H9 (cell line): ENCODE measurements at regions not wholly inside any gene's neighbourhood (a gene's known extent, or its start where the extent isn't known, plus 50 kb on each side); places are given as distances from the start of the nearest gene placed in this dataset.

Experiments used
- DNase-seq: peaks from one replicate; pipeline ENCODE4 v3.0.0-alpha.2; 2017
- H2AFZ ChIP-seq: one replicate; pipeline ENCODE4 v1.6.1; 2013; ENCODE audit warnings: mild to moderate bottlenecking, low read length, control low read depth, moderate library complexity
- H2AK5ac ChIP-seq: 2 replicates; pipeline ENCODE4 v1.6.1; 2013; ENCODE audit warnings: low read length, control low read depth, mixed read lengths; ENCODE audit not compliant: insufficient read length
- H2BK120ac ChIP-seq: one replicate; pipeline ENCODE4 v1.6.1; 2013; ENCODE audit warnings: low read depth, mild to moderate bottlenecking, low read length, control low read depth, inconsistent platforms; ENCODE audit not compliant: poor library complexity, severe bottlenecking
- H2BK12ac ChIP-seq: 2 replicates; pipeline ENCODE4 v1.6.1; 2013; ENCODE audit warnings: low read length, control low read depth, mixed read lengths, low read depth; ENCODE audit not compliant: insufficient read length
- H2BK15ac ChIP-seq: 2 replicates; pipeline ENCODE4 v1.6.1; 2013; ENCODE audit warnings: low read depth, low read length, control low read depth
- H2BK20ac ChIP-seq: one replicate; pipeline ENCODE4 v1.6.1; 2013; ENCODE audit warnings: low read depth, mild to moderate bottlenecking, low read length, control low read depth, inconsistent platforms; ENCODE audit not compliant: poor library complexity, severe bottlenecking
- H2BK5ac ChIP-seq: 2 replicates; pipeline ENCODE4 v1.6.1; 2013; ENCODE audit warnings: low read length, control low read depth, mixed read lengths; ENCODE audit not compliant: insufficient read length
- H3K14ac ChIP-seq: 2 replicates; pipeline ENCODE4 v1.6.1; 2013; ENCODE audit warnings: low read length, control low read depth; ENCODE audit not compliant: insufficient read depth
- H3K18ac ChIP-seq: 2 replicates; pipeline ENCODE4 v1.6.1; 2013; ENCODE audit warnings: low read depth, mild to moderate bottlenecking, mixed read lengths, low read length, control low read depth; ENCODE audit not compliant: insufficient read length
- H3K23ac ChIP-seq: 2 replicates; pipeline ENCODE4 v1.6.1; 2013; ENCODE audit warnings: low read length, control low read depth, mixed read lengths, low read depth; ENCODE audit not compliant: insufficient read length
- H3K23me2 ChIP-seq: 2 replicates; pipeline ENCODE4 v1.6.1; 2013; ENCODE audit warnings: low read depth, mild to moderate bottlenecking, mixed read lengths, low read length, control low read depth; ENCODE audit not compliant: insufficient read length, poor library complexity, severe bottlenecking
- H3K27ac ChIP-seq: 2 replicates; pipeline ENCODE4 v1.5.1; 2013; ENCODE audit warnings: low read length, control low read depth, mixed read lengths, low read depth; ENCODE audit not compliant: insufficient read length
- H3K27me3 ChIP-seq: 2 replicates; pipeline ENCODE4 v1.6.1; 2013; ENCODE audit warnings: low read length, control low read depth, inconsistent platforms; ENCODE audit not compliant: insufficient read depth
- H3K4ac ChIP-seq: 2 replicates; pipeline ENCODE4 v1.6.1; 2013; ENCODE audit warnings: low read depth, mild to moderate bottlenecking, control low read depth, inconsistent platforms, low read length, moderate library complexity
- H3K4me1 ChIP-seq: 2 replicates; pipeline ENCODE4 v1.6.1; 2013; ENCODE audit warnings: low read length, control low read depth, inconsistent platforms; ENCODE audit not compliant: insufficient read depth
- H3K4me2 ChIP-seq: 2 replicates; pipeline ENCODE4 v1.6.1; 2013; ENCODE audit warnings: low read length, control low read depth, mixed read lengths; ENCODE audit not compliant: insufficient read length, insufficient read depth
- H3K56ac ChIP-seq: 2 replicates; pipeline ENCODE4 v1.6.1; 2013; ENCODE audit warnings: low read depth, mild to moderate bottlenecking, mixed read lengths, low read length, control low read depth; ENCODE audit not compliant: insufficient read length
- H3K79me1 ChIP-seq: 2 replicates; pipeline ENCODE4 v1.6.1; 2013; ENCODE audit warnings: low read depth, mild to moderate bottlenecking, moderate library complexity, low read length, control low read depth, inconsistent platforms; ENCODE audit not compliant: insufficient read depth, poor library complexity, severe bottlenecking
- H3K79me2 ChIP-seq: 2 replicates; pipeline ENCODE4 v1.6.1; 2013; ENCODE audit warnings: low read length, control low read depth, inconsistent platforms; ENCODE audit not compliant: insufficient read depth
- H3K9ac ChIP-seq: 2 replicates; pipeline ENCODE4 v1.6.1; 2013; ENCODE audit warnings: low read length, control low read depth, mixed read lengths; ENCODE audit not compliant: insufficient read length; ENCODE audit errors: extremely low read depth
- H3K9me3 ChIP-seq: one replicate; pipeline ENCODE4 v1.6.1; 2013; ENCODE audit warnings: low read depth, low read length, inconsistent platforms; ENCODE audit not compliant: control insufficient read depth
- H3T11ph ChIP-seq: one replicate; pipeline ENCODE4 v1.6.1; 2013; ENCODE audit warnings: mild to moderate bottlenecking, low read length, control low read depth, inconsistent platforms
- H4K20me1 ChIP-seq: one replicate; pipeline ENCODE4 v1.6.1; 2013; ENCODE audit not compliant: control insufficient read depth, insufficient read length, insufficient read depth
- H4K5ac ChIP-seq: 2 replicates; pipeline ENCODE4 v1.6.1; 2013; ENCODE audit warnings: low read depth, mild to moderate bottlenecking, mixed read lengths, low read length, control low read depth; ENCODE audit not compliant: insufficient read length
- H4K8ac ChIP-seq: replicated peaks from 2 replicates; pipeline ENCODE4 v1.6.1; 2013; ENCODE audit warnings: low read length, control low read depth, mixed read lengths, low read depth; ENCODE audit not compliant: insufficient read length
- H4K91ac ChIP-seq: 2 replicates; pipeline ENCODE4 v1.6.1; 2013; ENCODE audit warnings: low read depth, mild to moderate bottlenecking, moderate library complexity, mixed read lengths, low read length, control low read depth; ENCODE audit not compliant: insufficient read length
- H3K27ac Mint-ChIP-seq, 3 experiments: 2 replicates in 2 of 3; 3 replicates in 1 of 3; pipeline ENCODE4 v1.8.0; 2020 to 2021; ENCODE audit warnings: mixed read lengths in 3 of 3, mild to moderate bottlenecking in 1 of 3, moderate library complexity in 1 of 3
- H3K27me3 Mint-ChIP-seq: 2 replicates; pipeline ENCODE4 v1.8.0; 2021; ENCODE audit warnings: low read depth, mild to moderate bottlenecking, moderate library complexity, mixed read lengths
- H3K36me3 Mint-ChIP-seq, 3 experiments: 2 replicates in 2 of 3; 3 replicates in 1 of 3; pipeline ENCODE4 v1.8.0; 2020 to 2021; ENCODE audit warnings: low read depth in 3 of 3, mixed read lengths in 3 of 3; ENCODE audit not compliant: insufficient read depth in 1 of 3
- H3K4me1 Mint-ChIP-seq, 2 experiments: 2 replicates each; pipeline ENCODE4 v1.8.0; 2020; ENCODE audit warnings: mixed read lengths in 2 of 2
- H3K4me3 Mint-ChIP-seq, 2 experiments: 2 replicates in 1 of 2; 3 replicates in 1 of 2; pipeline ENCODE4 v1.8.0; 2020 to 2021; ENCODE audit warnings: mild to moderate bottlenecking in 2 of 2, mixed read lengths in 2 of 2, moderate library complexity in 1 of 2
- H3K9me3 Mint-ChIP-seq, 2 experiments: 2 replicates in 1 of 2; 3 replicates in 1 of 2; pipeline ENCODE4 v1.8.0; 2020; ENCODE audit warnings: mild to moderate bottlenecking in 2 of 2, mixed read lengths in 2 of 2, moderate library complexity in 1 of 2
- WGBS: extraction: QIAGEN DNeasy Blood & Tissue Kit; methylation state at CpG from one replicate; pipeline ENCODE4 v1.1.7; 2013; ENCODE audit warnings: missing lambda C conversion rate, low lambda C conversion rate, mixed read lengths; ENCODE audit not compliant: insufficient read length; ENCODE audit errors: extremely low coverage; 5-methylcytosine and 5-hydroxymethylcytosine counted together
- TF ChIP-seq, protein P1 (sequence below): fragments of 200-600 bp; sonication (generic); conservative IDR thresholded peaks from 3 replicates; pipeline ENCODE4 v1.8.0; 2021; ENCODE audit warnings: antibody characterized with exemption, mild to moderate bottlenecking

DNA sequence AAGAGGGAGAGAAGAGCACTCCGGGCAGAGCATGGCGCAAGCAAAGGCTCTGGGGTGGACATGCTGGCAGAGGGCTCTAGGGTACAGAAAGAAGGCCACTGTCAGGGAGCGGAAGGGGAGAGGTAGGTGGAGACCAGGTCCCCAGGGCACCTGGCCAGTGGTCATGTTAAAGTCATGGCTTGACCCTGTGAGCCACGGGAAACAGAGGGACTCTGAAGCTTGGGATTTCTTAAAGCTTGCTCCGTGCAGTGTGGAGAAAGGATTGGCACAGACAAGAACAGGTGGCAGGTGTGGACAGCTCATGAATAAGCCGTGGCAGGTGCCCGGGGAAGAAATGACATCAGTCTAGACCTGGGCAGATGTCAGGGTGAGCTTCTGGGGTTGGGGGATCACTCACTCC lies 413.8 kb downstream of the BCL11B start:
- no peak overlapping the region for H4K5ac ChIP-seq
- H2BK15ac ChIP-seq = no peak overlapping the region
- H2BK12ac ChIP-seq = no peak overlapping the region
- no peak overlapping the region for H2BK5ac ChIP-seq
- H3K27me3 Mint-ChIP-seq = no peaks in the 10 kb centered on the region; the same call in 1 of the 2 replicates
- H2AFZ ChIP-seq = no peak overlapping the region
- H4K91ac ChIP-seq = no peak overlapping the region
- no peak overlapping the region for H3K23ac ChIP-seq
- no peak for DNase-seq
- H3K9me3 Mint-ChIP-seq = peaks cover 0 to 4% of the 10 kb centered on the region in 2 experiments; a peak in 3 of 5 replicates
- H3K9ac ChIP-seq = no peak overlapping the region
- H2BK20ac ChIP-seq = no peak overlapping the region
- H3K14ac ChIP-seq = no peak overlapping the region; the same call in 1 of the 2 replicates
- TF ChIP-seq, protein P1, sequence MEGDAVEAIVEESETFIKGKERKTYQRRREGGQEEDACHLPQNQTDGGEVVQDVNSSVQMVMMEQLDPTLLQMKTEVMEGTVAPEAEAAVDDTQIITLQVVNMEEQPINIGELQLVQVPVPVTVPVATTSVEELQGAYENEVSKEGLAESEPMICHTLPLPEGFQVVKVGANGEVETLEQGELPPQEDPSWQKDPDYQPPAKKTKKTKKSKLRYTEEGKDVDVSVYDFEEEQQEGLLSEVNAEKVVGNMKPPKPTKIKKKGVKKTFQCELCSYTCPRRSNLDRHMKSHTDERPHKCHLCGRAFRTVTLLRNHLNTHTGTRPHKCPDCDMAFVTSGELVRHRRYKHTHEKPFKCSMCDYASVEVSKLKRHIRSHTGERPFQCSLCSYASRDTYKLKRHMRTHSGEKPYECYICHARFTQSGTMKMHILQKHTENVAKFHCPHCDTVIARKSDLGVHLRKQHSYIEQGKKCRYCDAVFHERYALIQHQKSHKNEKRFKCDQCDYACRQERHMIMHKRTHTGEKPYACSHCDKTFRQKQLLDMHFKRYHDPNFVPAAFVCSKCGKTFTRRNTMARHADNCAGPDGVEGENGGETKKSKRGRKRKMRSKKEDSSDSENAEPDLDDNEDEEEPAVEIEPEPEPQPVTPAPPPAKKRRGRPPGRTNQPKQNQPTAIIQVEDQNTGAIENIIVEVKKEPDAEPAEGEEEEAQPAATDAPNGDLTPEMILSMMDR = no peak
- no peak overlapping the region for H3T11ph ChIP-seq
- no peak overlapping the region for H3K4me2 ChIP-seq
- no peaks in the 10 kb centered on the region for H3K79me1 ChIP-seq
- H3K27me3 ChIP-seq = no peaks in the 10 kb centered on the region
- no peaks in the 10 kb centered on the region for H3K79me2 ChIP-seq
- H3K4ac ChIP-seq = no peak overlapping the region
- no peak overlapping the region for H2BK120ac ChIP-seq
- no peak overlapping the region for H3K4me3 Mint-ChIP-seq
- no peaks in the 10 kb centered on the region for H3K9me3 ChIP-seq
- no peak overlapping the region for H2AK5ac ChIP-seq
- H3K27ac ChIP-seq = no peak overlapping the region
- H3K23me2 ChIP-seq = no peaks in the 10 kb centered on the region
- H4K20me1 ChIP-seq = no peaks in the 10 kb centered on the region
- no CpG with 5 or more reads among the region's 7 CpGs for WGBS
- H3K27ac Mint-ChIP-seq = no peak overlapping the region
- H3K36me3 Mint-ChIP-seq = no peaks in the 10 kb centered on the region
- H3K4me1 ChIP-seq = no peaks in the 10 kb centered on the region
- H4K8ac ChIP-seq = no peak overlapping the region
- H3K4me1 Mint-ChIP-seq = peaks cover 8% of the 10 kb centered on the region in 2 experiments
- no peak overlapping the region for H3K56ac ChIP-seq
- no peak overlapping the region for H3K18ac ChIP-seq
